Liver (tissue), 8 donors: ENCODE measurements at regions not wholly inside any gene's neighbourhood (a gene's known extent, or its start where the extent isn't known, plus 50 kb on each side); places are given as distances from the start of the nearest gene placed in this dataset.

Experiments
- DNase-seq: peaks from one replicate; pipeline ENCODE4 v3.0.0-alpha.2; 2017; ENCODE audit warnings: low spot score
- H3K27ac ChIP-seq, 2 donors: one replicate each; pipeline ENCODE4 v1.7.0; 2013; ENCODE audit warnings: inconsistent platforms in 2 of 2, low read length in 2 of 2, control low read depth in 1 of 2, low read depth in 1 of 2, mild to moderate bottlenecking in 1 of 2
- H3K27me3 ChIP-seq, 4 donors: one replicate each; pipeline versions ENCODE4 v1.6.1 to v1.7.0; 2013; ENCODE audit warnings: low read length in 3 of 4, inconsistent platforms in 1 of 4, mild to moderate bottlenecking in 1 of 4, moderate library complexity in 1 of 4; ENCODE audit not compliant: control insufficient read depth in 4 of 4, insufficient read depth in 4 of 4
- H3K36me3 ChIP-seq, 4 donors: one replicate each; pipeline versions ENCODE4 v1.6.1 to v1.7.0; 2013; ENCODE audit warnings: low read length in 3 of 4, mild to moderate bottlenecking in 3 of 4, low read depth in 1 of 4, moderate library complexity in 1 of 4; ENCODE audit not compliant: control insufficient read depth in 4 of 4, insufficient read depth in 3 of 4
- H3K4me1 ChIP-seq, 4 donors: one replicate each; pipeline versions ENCODE4 v1.6.1 to v1.7.0; 2013; ENCODE audit warnings: low read length in 3 of 4, mild to moderate bottlenecking in 3 of 4, moderate library complexity in 1 of 4; ENCODE audit not compliant: control insufficient read depth in 4 of 4, insufficient read depth in 4 of 4
- H3K4me3 ChIP-seq, 3 donors: one replicate each; pipeline versions ENCODE4 v1.6.1 to v1.7.0; 2013; ENCODE audit warnings: low read length in 3 of 3, control low read depth in 1 of 3, low read depth in 1 of 3, mild to moderate bottlenecking in 1 of 3
- H3K9ac ChIP-seq, 2 donors: one replicate each; pipeline ENCODE4 v1.7.0; 2013; ENCODE audit warnings: low read length in 2 of 2, mild to moderate bottlenecking in 2 of 2, moderate library complexity in 2 of 2, control low read depth in 1 of 2, low read depth in 1 of 2
- H3K9me3 ChIP-seq, 4 donors: one replicate each; pipeline versions ENCODE4 v1.6.1 to v1.7.0; 2013; ENCODE audit warnings: low read length in 3 of 4; ENCODE audit not compliant: control insufficient read depth in 4 of 4
- EGR1 ChIP-seq, 2 donors: IDR thresholded peaks; 2 replicates each; pipeline ENCODE4 v1.6.1; 2016 to 2018; ENCODE audit warnings: antibody characterized with exemption in 2 of 2, low read depth in 2 of 2
- FOXA1 ChIP-seq: IDR thresholded peaks from 2 replicates; pipeline ENCODE4 v1.6.1; 2016; ENCODE audit warnings: antibody characterized with exemption
- GABPA ChIP-seq, 2 donors: IDR thresholded peaks in 1 of 2; conservative IDR thresholded peaks in 1 of 2; 2 replicates each; pipeline ENCODE4 v1.6.1; 2016; ENCODE audit warnings: antibody characterized with exemption in 2 of 2, mild to moderate bottlenecking in 1 of 2, moderate library complexity in 1 of 2
- HNF4A ChIP-seq, 2 donors: conservative IDR thresholded peaks; 2 replicates each; pipeline ENCODE4 v1.6.1; 2016; ENCODE audit warnings: antibody characterized with exemption in 2 of 2, mild to moderate bottlenecking in 2 of 2
- HNF4G ChIP-seq: IDR thresholded peaks from 2 replicates; pipeline ENCODE4 v1.6.1; 2016; ENCODE audit warnings: antibody characterized with exemption
- JUND ChIP-seq, 2 donors: IDR thresholded peaks; 2 replicates each; pipeline ENCODE4 v1.6.1; 2016; ENCODE audit warnings: antibody characterized with exemption in 2 of 2
- RAD21 ChIP-seq, 2 donors: IDR thresholded peaks; 2 replicates each; pipeline ENCODE4 v1.6.1; 2016; ENCODE audit warnings: antibody characterized with exemption in 2 of 2, mild to moderate bottlenecking in 2 of 2
- SP1 ChIP-seq: IDR thresholded peaks from 2 replicates; pipeline ENCODE4 v1.6.1; 2018; ENCODE audit warnings: antibody characterized with exemption, mild to moderate bottlenecking
- TAF1 ChIP-seq: conservative IDR thresholded peaks from 2 replicates; pipeline ENCODE4 v1.6.1; 2016; ENCODE audit warnings: antibody characterized with exemption, mild to moderate bottlenecking
- YY1 ChIP-seq: IDR thresholded peaks from 2 replicates; pipeline ENCODE4 v1.6.1; 2016; ENCODE audit warnings: antibody characterized with exemption, mild to moderate bottlenecking
- WGBS: extraction: QIAGEN DNeasy Blood & Tissue Kit; methylation state at CpG from one replicate; pipeline ENCODE4 v1.1.7; 2013; 5-methylcytosine and 5-hydroxymethylcytosine counted together
- TF ChIP-seq, protein P1 (sequence below): IDR thresholded peaks from 2 replicates; pipeline ENCODE4 v1.6.1; 2016; ENCODE audit warnings: antibody characterized with exemption
- TF ChIP-seq, protein P2 (sequence below): fragments of 150-350 bp; IDR thresholded peaks from 2 replicates; pipeline ENCODE4 v1.5.1; 2017; ENCODE audit warnings: improper control_type of control experiment, low read depth, low read length; ENCODE audit not compliant: missing input control
- TF ChIP-seq, protein P3 (sequence below): IDR thresholded peaks from 2 replicates; pipeline ENCODE4 v1.6.1; 2016; ENCODE audit warnings: antibody characterized with exemption
- TF ChIP-seq, protein P4 (sequence below): IDR thresholded peaks from 2 replicates; pipeline ENCODE4 v1.6.1; 2016; ENCODE audit warnings: antibody characterized with exemption
- TF ChIP-seq, protein P5 (sequence below): IDR thresholded peaks from 2 replicates; pipeline ENCODE4 v1.6.1; 2016; ENCODE audit warnings: antibody characterized with exemption, mild to moderate bottlenecking
- donor health status: healthy.
- donor health status: healthy.
- donor health status: healthy.
- donor health status: healthy.
- donor health status: healthy.

DNA sequence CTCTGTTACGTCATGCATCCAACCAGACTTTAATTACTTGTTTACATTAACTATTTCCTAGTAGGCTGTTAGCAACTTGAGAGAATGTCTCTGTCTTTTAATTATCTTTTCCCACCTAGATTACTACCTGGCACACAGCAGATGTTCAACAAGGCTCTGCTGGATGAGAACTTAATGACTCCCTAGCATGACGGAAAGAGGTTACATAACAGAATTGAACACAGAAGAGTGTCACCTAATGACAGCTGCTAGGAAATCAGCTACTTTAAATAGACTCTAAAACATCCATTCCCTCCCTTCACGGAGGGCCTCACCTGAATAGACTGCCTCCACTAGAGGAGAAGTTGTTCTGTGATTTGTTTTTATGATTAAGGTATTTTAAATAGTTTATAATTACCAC, 110.8 kb downstream of the TEX29 start (continued):
- TF ChIP-seq EGR1 (IDR thresholded peaks at IDR 0.05; ENCODE audit: low read depth in 2 of 2), result no peak
- no peak for TF ChIP-seq SP1
- no peak for TF ChIP-seq YY1

DNA sequence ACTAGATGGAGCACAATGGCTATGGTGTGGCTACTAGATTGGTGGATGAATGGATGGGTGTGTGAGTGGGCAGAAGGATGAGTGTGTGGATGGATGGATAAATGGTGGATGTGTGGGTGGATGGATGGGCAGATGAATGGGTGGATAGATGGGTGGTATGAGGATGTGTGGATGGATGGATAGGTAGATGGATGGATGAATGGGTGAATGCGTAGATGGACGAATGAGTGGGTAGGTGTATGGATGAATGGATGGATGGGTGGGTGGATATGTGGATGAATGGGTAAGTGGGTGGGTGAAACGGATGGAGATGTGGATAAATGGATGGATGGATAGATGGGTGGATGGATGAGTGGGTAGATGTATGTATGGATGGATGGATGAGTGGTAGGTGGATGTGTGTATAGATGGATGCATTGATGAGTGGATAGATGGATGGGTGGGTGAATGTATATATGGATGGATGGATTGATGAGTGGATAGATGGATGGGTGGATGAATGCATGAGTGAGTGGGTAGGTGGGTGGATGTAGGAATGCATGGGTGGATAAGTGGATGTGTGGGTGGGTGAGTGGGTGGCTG, 114.2 kb downstream of the TEX29 start:
- H3K27me3 ChIP-seq, result no peaks in the 10 kb centered on the region
- DNase-seq, result no peak
- no peaks in the 10 kb centered on the region for H3K9me3 ChIP-seq
- H3K27ac ChIP-seq, result no peak overlapping the region
- H3K4me1 ChIP-seq, result no peaks in the 10 kb centered on the region
- 47% methylated on average over 3 of the region's 3 CpGs for WGBS
- H3K36me3 ChIP-seq, result no peaks in the 10 kb centered on the region
- TF ChIP-seq JUND (IDR thresholded peaks at IDR 0.05) (no peak), HNF4G (no peak), FOXA1 (no peak), RAD21 (IDR thresholded peaks at IDR 0.05) (no peak), SP1 (no peak), EGR1 (IDR thresholded peaks at IDR 0.05; ENCODE audit: low read depth in 2 of 2) (no peak), GABPA (IDR thresholded peaks at IDR 0.05 in 1 of 2, conservative IDR thresholded peaks at IDR 0.05 in 1 of 2) (no peak), TAF1 (no peak), YY1 (no peak), HNF4A (conservative IDR thresholded peaks at IDR 0.05) (no peak)
- TF ChIP-seq, protein P1, sequence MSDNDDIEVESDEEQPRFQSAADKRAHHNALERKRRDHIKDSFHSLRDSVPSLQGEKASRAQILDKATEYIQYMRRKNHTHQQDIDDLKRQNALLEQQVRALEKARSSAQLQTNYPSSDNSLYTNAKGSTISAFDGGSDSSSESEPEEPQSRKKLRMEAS, result no peak
- TF ChIP-seq, protein P2, sequence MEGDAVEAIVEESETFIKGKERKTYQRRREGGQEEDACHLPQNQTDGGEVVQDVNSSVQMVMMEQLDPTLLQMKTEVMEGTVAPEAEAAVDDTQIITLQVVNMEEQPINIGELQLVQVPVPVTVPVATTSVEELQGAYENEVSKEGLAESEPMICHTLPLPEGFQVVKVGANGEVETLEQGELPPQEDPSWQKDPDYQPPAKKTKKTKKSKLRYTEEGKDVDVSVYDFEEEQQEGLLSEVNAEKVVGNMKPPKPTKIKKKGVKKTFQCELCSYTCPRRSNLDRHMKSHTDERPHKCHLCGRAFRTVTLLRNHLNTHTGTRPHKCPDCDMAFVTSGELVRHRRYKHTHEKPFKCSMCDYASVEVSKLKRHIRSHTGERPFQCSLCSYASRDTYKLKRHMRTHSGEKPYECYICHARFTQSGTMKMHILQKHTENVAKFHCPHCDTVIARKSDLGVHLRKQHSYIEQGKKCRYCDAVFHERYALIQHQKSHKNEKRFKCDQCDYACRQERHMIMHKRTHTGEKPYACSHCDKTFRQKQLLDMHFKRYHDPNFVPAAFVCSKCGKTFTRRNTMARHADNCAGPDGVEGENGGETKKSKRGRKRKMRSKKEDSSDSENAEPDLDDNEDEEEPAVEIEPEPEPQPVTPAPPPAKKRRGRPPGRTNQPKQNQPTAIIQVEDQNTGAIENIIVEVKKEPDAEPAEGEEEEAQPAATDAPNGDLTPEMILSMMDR, result no peak
- TF ChIP-seq, protein P3, sequence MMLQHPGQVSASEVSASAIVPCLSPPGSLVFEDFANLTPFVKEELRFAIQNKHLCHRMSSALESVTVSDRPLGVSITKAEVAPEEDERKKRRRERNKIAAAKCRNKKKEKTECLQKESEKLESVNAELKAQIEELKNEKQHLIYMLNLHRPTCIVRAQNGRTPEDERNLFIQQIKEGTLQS, result no peak
- TF ChIP-seq, protein P4, sequence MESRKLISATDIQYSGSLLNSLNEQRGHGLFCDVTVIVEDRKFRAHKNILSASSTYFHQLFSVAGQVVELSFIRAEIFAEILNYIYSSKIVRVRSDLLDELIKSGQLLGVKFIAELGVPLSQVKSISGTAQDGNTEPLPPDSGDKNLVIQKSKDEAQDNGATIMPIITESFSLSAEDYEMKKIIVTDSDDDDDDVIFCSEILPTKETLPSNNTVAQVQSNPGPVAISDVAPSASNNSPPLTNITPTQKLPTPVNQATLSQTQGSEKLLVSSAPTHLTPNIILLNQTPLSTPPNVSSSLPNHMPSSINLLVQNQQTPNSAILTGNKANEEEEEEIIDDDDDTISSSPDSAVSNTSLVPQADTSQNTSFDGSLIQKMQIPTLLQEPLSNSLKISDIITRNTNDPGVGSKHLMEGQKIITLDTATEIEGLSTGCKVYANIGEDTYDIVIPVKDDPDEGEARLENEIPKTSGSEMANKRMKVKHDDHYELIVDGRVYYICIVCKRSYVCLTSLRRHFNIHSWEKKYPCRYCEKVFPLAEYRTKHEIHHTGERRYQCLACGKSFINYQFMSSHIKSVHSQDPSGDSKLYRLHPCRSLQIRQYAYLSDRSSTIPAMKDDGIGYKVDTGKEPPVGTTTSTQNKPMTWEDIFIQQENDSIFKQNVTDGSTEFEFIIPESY, result no peak
- TF ChIP-seq, protein P5, sequence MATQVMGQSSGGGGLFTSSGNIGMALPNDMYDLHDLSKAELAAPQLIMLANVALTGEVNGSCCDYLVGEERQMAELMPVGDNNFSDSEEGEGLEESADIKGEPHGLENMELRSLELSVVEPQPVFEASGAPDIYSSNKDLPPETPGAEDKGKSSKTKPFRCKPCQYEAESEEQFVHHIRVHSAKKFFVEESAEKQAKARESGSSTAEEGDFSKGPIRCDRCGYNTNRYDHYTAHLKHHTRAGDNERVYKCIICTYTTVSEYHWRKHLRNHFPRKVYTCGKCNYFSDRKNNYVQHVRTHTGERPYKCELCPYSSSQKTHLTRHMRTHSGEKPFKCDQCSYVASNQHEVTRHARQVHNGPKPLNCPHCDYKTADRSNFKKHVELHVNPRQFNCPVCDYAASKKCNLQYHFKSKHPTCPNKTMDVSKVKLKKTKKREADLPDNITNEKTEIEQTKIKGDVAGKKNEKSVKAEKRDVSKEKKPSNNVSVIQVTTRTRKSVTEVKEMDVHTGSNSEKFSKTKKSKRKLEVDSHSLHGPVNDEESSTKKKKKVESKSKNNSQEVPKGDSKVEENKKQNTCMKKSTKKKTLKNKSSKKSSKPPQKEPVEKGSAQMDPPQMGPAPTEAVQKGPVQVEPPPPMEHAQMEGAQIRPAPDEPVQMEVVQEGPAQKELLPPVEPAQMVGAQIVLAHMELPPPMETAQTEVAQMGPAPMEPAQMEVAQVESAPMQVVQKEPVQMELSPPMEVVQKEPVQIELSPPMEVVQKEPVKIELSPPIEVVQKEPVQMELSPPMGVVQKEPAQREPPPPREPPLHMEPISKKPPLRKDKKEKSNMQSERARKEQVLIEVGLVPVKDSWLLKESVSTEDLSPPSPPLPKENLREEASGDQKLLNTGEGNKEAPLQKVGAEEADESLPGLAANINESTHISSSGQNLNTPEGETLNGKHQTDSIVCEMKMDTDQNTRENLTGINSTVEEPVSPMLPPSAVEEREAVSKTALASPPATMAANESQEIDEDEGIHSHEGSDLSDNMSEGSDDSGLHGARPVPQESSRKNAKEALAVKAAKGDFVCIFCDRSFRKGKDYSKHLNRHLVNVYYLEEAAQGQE, result no peak
- H3K9ac ChIP-seq, result no peak overlapping the region
- no peak overlapping the region for H3K4me3 ChIP-seq
